ENCODE measurements at regions not wholly inside any gene's neighbourhood (a gene's known extent, or its start where the extent isn't known, plus 50 kb on each side); places are given as distances from the start of the nearest gene placed in this dataset.
A peak's percentile ranks its signal among the peaks of the same experiment; 100 is the strongest.

GRCh38 chr1:60984062-60984799 lies 98.1 kb upstream of the NFIA start:
- no peak for DNase-seq (ENCODE audit: low spot score)

DNA sequence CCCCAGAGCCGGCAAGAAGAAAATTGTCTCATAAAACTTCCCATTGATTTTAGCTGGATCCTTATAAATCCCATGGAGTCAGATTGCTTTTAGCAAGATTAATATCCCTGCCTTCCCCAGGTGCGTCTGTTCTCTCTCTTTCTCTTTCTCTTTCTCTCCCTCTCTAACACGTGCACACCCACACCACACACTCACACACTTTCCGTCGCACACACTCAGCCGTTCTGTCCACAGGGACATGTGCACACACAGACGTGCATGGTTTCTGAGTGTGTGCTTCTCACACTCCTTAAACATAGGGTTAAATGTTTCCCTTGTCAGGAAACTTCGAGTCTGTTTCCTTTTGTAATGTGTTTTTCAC lies 98.7 kb upstream of the NFIA start:
- no peak for DNase-seq (ENCODE audit: low spot score)

GRCh38 chr1:60982539-60982938 lies 99.8 kb upstream of the NFIA start:
- no peak for DNase-seq (ENCODE audit: low spot score)

DNA sequence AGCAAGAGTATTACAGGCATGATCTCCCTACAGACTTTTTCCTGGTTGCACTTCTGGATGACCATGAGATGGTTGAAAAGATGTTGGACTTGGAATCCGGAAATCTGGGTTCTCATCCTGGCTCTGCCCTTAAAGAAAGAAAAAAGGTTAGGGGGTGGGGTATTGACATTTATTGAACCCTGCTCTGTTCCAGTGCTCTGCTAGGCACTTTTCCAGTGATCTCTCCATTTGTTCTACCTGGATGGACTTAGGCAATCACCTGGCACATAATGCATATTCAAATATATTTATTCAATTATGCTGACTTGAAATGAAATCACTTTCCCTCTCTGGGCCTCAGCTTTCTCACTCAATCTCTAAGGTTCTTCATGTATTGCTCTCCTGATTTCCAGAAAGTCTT lies 101.0 kb upstream of the NFIA start:
- no peak for DNase-seq (ENCODE audit: low spot score)

DNA sequence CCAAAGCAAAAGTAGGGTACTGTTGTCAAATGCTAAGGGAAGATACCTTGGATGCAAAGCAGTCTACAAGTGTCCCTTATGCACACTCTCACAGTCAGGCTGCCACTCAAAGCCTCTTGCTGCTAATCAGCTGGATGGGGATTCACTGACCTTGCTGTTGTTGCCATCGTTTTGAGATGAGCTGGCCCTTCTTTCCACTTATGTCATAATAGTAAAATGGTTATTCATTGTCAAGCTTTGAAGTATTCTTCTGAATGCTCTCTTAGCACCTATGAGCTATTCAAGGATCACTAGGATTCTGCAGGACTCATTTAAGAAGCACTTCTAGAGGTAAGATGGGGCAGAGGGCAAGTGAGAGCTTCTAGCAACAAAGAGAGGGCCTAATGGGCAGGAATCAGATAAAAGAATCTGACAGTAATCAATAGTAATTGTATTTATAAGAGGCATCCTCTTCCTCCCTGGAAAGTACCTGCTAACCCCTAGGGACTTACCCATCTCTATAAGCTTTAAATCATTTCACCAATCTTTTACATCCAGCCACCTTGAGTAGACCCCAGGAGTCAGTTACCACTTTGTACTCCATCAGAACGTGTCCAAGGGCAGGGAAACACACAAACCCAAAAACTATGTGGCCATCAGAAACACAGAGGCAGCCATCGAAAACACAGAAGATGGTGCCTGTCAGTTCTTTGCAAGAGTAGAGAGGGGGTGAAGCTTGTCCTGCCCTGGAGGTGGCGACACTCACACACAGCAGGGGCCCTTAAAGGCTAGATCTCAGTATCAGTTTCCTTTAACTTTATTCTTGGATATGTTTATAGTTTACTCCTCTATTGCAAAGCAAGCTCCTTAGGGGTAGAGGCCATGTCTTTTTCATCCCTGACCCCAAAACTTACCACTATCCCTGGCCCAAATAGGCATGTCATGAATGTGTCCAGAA lies 103.7 kb upstream of the NFIA start:
- peak; percentile 25 for DNase-seq (ENCODE audit: low spot score)

GRCh38 chr1:60977661-60978060 lies 104.7 kb upstream of the NFIA start:
- DNase-seq (ENCODE audit: low spot score): no peak

DNA sequence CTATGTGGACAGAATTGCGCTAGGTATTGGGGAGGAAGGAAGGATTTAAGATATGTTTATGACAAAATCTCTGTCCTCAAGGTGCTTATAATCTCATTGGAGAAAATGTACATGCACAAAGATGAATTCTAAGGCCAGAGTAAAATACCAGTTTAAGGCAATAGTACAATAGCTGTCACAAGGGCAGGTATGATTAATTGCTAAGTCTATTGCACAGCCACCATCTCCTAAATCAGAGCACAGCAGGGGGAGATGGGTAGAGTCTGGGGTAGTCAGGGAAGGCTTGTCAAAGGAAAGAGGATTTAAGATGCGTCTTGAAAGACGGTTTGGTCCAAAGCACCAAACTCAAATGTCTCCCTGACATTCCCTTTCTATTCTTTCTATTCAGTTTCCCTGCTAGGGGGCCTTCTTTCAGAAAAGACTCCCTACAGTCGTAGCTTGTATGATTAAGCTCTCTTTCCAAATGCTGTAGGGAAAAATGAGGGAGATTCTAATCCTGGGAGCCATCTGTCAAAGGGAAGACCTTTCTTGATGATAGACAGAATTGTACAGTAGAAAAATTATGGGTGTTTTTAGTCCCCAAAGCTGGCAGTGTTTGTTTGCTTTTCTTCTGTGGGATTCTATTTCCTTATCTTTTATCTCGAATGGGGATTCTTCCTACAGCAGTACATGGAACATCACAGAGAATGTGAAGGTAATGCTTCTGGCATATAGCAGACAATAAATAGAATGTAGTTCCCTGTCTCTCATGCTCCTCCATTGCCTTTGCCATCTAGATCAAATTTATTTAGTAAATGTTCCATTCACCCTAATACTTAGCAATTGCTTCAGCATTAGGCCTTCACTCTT lies 107.6 kb upstream of the NFIA start:
- DNase-seq (ENCODE audit: low spot score): no peak

GRCh38 chr1:60973668-60974067 lies 108.7 kb upstream of the NFIA start:
- DNase-seq (ENCODE audit: low spot score): no peak

GRCh38 chr1:60972841-60973364 lies 109.5 kb upstream of the NFIA start:
- no peak for DNase-seq (ENCODE audit: low spot score)

DNA sequence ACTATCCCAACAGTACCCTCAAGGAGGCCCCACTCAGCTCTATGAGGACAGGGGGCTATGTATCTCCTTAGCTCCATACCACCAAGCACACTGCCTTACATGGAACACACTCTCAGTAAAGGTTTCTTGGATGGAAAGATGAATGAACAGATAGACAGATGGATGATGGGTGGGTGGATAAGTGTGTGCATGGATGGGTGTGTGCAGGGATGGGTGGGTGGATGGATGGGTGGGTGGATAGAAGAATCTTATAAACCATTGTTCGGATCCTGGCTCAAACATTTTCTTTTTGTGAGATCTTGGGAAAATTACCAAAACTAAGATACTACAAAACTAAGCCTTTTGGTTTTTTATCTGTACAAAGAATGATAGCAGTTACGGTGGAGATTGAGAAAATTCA lies 111.0 kb upstream of the NFIA start:
- no peak for DNase-seq (ENCODE audit: low spot score)

GRCh38 chr1:60969971-60970509 lies 112.3 kb upstream of the NFIA start:
- DNase-seq (ENCODE audit: low spot score): no peak

DNA sequence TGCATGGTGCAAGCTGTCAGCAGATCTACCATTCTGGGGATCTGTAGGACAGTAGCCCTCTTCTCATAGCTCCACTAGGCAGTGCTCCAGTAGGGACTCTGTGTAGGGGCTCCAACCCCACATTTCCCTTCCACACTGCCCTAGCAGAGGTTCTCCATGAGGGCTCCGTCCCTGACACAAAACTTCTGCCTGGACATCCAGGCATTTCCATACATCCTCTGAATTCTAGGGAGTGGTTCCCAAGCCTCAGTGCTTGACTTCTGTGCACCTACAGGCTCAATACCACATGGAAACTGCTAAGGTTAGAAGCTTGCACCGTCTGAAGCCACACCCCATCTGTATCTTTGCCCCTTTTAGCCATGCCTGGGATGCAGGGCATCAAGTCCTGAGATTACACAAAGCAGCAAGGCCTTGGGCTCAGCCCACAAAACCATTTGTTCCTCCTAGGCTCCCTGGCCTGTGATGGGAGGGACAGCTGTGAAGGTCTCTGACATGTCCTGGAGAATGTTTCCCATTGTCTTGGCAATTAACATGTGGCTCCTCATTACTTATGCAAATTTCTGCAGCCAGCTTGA lies 117.0 kb upstream of the NFIA start:
- DNase-seq (ENCODE audit: low spot score): no peak

GRCh38 chr1:60963167-60963940 lies 119.0 kb upstream of the NFIA start:
- no peak for DNase-seq (ENCODE audit: low spot score)

GRCh38 chr1:60960891-60961461 lies 121.4 kb upstream of the NFIA start:
- no peak for DNase-seq (ENCODE audit: low spot score)

- no peak for DNase-seq (ENCODE audit: low spot score)
These were observed 122.7 kb upstream of the NFIA start for GRCh38 chr1:60959701-60960100.

DNA sequence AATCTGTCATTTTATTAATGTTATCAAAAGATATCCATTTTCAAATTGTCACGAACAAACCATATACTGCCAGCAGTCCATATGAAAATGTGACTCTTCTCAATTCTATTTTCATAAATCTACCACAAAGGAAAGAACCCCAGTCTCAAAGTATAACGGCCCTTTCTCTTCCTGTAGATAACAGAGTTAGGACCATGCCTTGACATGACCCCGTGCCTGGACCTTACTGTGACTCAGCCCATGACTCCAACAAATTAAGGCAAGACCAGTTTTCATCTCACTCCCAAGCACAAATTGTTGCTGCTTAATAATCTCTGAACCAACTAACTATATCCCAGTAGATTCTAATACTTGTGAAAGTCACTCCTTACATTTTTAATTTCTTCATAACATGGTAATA lies 124.4 kb upstream of the NFIA start:
- DNase-seq (ENCODE audit: low spot score): no peak

DNA sequence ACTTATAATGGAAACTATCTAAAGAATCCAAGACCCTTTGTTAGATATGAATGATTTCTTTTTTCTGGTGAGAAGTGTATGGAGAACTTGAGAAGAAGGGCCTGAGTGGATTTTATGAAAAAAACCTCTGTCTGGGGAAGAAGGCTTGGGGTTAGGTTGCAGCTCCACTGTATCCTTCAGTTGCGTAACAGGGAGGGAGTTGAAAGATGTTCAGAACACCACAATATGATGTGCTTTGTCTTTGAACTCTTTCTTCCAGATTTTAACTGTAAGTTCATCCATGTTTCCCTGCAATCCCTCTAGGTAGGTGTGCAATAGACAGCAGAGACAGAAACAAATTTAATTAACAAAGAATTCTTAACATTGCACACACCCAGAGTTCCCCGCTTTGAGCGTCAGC lies 125.8 kb upstream of the NFIA start:
- no peak for DNase-seq (ENCODE audit: low spot score)

DNA sequence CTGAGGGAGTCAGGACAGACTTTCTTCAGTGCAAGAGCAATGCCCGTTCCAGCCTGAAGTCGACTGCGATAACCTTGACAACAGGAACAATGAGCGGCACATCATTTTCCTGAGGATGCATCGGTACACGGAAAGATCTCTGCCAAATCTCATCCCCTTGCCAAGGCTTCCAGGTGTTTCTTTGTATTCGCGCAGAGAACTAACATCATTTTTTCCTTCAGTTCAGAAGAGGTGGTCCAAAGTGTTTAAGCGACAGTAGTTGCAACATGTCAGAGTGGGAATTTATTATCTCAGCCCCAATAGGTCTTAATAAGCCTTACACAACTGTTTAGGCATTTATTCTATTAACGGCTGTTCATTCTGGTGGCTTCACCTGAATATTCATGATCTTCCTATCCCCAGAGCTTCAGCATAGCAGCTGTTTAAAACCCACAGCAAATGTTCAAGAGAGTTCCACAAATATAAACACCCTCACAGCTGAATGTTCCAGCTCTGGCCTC lies 129.7 kb upstream of the NFIA start:
- DNase-seq (ENCODE audit: low spot score): no peak

GRCh38 chr1:60950224-60951063 lies 131.9 kb upstream of the NFIA start:
- DNase-seq (ENCODE audit: low spot score): no peak
